ENCODE measurements at regions not wholly inside any gene's neighbourhood (a gene's known extent, or its start where the extent isn't known, plus 50 kb on each side); places are given as distances from the start of the nearest gene placed in this dataset.

DNA sequence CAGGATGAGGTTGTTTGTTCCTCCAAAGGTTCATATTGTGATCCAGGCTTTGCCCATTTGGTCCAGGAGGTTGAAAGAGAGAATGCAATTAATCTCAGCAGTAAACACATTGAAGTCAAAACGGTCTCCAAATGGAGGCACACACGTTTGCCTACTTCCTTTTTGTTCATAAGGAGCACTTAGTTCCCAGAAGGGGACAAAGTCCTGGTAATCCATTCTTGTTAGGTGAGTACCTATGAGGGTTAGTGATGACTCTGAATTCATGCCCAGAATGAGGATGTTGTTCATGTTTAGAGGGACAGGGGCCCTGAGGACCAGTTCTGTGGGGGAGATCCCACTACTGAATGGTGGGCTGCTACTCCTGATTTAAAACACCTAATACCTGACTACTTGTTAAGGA lies 177.7 kb downstream of the ALDH1A2 start:
- no peak overlapping the region for H3K4me2 ChIP-seq (ENCODE audit: low read depth, low read length, poor library complexity, severe bottlenecking)
- H3K4me3 ChIP-seq (ENCODE audit: low read length, poor library complexity, severe bottlenecking): no peak overlapping the region
- no peaks in the 10 kb centered on the region for H4K20me1 ChIP-seq (ENCODE audit: insufficient read depth, low read length, poor library complexity, severe bottlenecking)
- TF ChIP-seq, protein P1, sequence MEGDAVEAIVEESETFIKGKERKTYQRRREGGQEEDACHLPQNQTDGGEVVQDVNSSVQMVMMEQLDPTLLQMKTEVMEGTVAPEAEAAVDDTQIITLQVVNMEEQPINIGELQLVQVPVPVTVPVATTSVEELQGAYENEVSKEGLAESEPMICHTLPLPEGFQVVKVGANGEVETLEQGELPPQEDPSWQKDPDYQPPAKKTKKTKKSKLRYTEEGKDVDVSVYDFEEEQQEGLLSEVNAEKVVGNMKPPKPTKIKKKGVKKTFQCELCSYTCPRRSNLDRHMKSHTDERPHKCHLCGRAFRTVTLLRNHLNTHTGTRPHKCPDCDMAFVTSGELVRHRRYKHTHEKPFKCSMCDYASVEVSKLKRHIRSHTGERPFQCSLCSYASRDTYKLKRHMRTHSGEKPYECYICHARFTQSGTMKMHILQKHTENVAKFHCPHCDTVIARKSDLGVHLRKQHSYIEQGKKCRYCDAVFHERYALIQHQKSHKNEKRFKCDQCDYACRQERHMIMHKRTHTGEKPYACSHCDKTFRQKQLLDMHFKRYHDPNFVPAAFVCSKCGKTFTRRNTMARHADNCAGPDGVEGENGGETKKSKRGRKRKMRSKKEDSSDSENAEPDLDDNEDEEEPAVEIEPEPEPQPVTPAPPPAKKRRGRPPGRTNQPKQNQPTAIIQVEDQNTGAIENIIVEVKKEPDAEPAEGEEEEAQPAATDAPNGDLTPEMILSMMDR (conservative IDR thresholded peaks at IDR 0.05; ENCODE audit: low read length): no peak
- TF ChIP-seq EZH2phosphoT487 (IDR thresholded peaks at IDR 0.05; ENCODE audit: borderline replicate concordance): no peak
- no peaks in the 10 kb centered on the region for H3F3A ChIP-seq (ENCODE audit: low read depth)
- no peaks in the 10 kb centered on the region for H3K4me1 ChIP-seq (ENCODE audit: insufficient read depth, low read length, poor library complexity, severe bottlenecking)
- no peak overlapping the region for H2AFZ ChIP-seq (ENCODE audit: low read length)
- no peaks in the 10 kb centered on the region for H3K36me3 ChIP-seq (ENCODE audit: insufficient read depth, low read length)
- H3K9me3 ChIP-seq (ENCODE audit: insufficient read depth, low read depth, low read length): no peaks in the 10 kb centered on the region
- no peaks in the 10 kb centered on the region for H3K9me2 ChIP-seq (replicated peaks; ENCODE audit: low read depth, low read length)
- H3K27me3 ChIP-seq (ENCODE audit: insufficient read depth, low read length, poor library complexity, severe bottlenecking): peaks cover 35% of the 10 kb centered on the region
- H3K79me2 ChIP-seq (ENCODE audit: insufficient read depth, low read length): no peaks in the 10 kb centered on the region
- H3K9ac ChIP-seq (ENCODE audit: low read depth, low read length, poor library complexity, severe bottlenecking): no peak overlapping the region

DNA sequence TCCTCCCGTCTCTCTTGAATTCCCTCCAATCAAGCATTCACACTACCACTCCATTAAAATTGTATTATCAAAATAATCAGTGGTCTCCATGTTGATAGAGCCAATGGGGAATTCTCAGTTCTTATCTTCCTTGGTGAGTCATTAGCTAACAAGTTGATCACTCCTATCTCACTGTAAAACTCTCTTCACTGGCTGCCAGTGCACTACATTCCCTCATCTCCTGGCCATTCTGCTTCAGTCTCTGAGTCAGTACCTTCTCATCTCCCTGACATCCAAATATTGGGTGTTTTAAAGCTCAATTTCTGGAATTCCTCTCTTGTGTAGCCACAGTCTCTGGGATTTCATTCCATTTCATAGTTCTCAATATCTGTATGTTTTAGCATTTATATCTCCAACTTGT lies 175.2 kb downstream of the ALDH1A2 start:
- Histone ChIP-seq H3K9me3 (ENCODE audit: insufficient read depth, low read depth, low read length) (no peaks in the 10 kb centered on the region), H4K20me1 (ENCODE audit: insufficient read depth, low read length, poor library complexity, severe bottlenecking) (no peaks in the 10 kb centered on the region), H3K4me2 (ENCODE audit: low read depth, low read length, poor library complexity, severe bottlenecking) (no peak overlapping the region), H3K27me3 (ENCODE audit: insufficient read depth, low read length, poor library complexity, severe bottlenecking) (peaks cover 28% of the 10 kb centered on the region), H3K9me2 (replicated peaks; ENCODE audit: low read depth, low read length) (no peaks in the 10 kb centered on the region), H3K4me3 (ENCODE audit: low read length, poor library complexity, severe bottlenecking) (no peak overlapping the region), H3K36me3 (ENCODE audit: insufficient read depth, low read length) (no peaks in the 10 kb centered on the region), H3K79me2 (ENCODE audit: insufficient read depth, low read length) (no peaks in the 10 kb centered on the region), H2AFZ (ENCODE audit: low read length) (no peak overlapping the region), H3K4me1 (ENCODE audit: insufficient read depth, low read length, poor library complexity, severe bottlenecking) (no peaks in the 10 kb centered on the region), H3K9ac (ENCODE audit: low read depth, low read length, poor library complexity, severe bottlenecking) (no peak overlapping the region), H3F3A (ENCODE audit: low read depth) (no peaks in the 10 kb centered on the region)
- no peak for TF ChIP-seq EZH2phosphoT487 (IDR thresholded peaks at IDR 0.05; ENCODE audit: borderline replicate concordance)
- TF ChIP-seq, protein P1 (conservative IDR thresholded peaks at IDR 0.05; ENCODE audit: low read length): no peak

DNA sequence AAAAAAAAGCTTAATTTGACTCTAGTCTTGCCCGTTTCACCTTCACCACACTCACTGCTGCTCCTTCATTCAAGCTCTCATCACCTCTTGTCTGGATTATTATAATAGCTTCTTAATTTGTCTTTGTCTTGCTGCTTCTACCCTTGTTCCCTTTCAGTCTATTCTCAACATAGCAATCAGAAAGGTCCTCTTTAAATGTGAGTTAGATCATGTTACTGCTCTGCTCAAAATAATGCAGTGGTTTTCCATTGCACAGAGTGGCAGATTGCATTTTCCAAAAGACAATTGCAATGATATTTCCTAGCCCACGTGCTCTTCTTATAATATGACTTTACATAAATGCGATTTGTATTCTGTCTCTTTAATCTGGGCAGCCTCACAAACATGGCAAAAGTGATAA lies 174.6 kb downstream of the ALDH1A2 start:
- TF ChIP-seq EZH2phosphoT487 (IDR thresholded peaks at IDR 0.05; ENCODE audit: borderline replicate concordance): no peak
- TF ChIP-seq, protein P1 (conservative IDR thresholded peaks at IDR 0.05; ENCODE audit: low read length): no peak
- Histone ChIP-seq H3K36me3 (ENCODE audit: insufficient read depth, low read length) (no peaks in the 10 kb centered on the region), H3F3A (ENCODE audit: low read depth) (no peaks in the 10 kb centered on the region), H3K4me2 (ENCODE audit: low read depth, low read length, poor library complexity, severe bottlenecking) (no peak overlapping the region), H3K4me1 (ENCODE audit: insufficient read depth, low read length, poor library complexity, severe bottlenecking) (no peaks in the 10 kb centered on the region), H4K20me1 (ENCODE audit: insufficient read depth, low read length, poor library complexity, severe bottlenecking) (no peaks in the 10 kb centered on the region), H2AFZ (ENCODE audit: low read length) (no peak overlapping the region), H3K9ac (ENCODE audit: low read depth, low read length, poor library complexity, severe bottlenecking) (no peak overlapping the region), H3K27me3 (ENCODE audit: insufficient read depth, low read length, poor library complexity, severe bottlenecking) (peaks cover 28% of the 10 kb centered on the region), H3K79me2 (ENCODE audit: insufficient read depth, low read length) (no peaks in the 10 kb centered on the region), H3K9me3 (ENCODE audit: insufficient read depth, low read depth, low read length) (no peaks in the 10 kb centered on the region), H3K4me3 (ENCODE audit: low read length, poor library complexity, severe bottlenecking) (no peak overlapping the region), H3K9me2 (replicated peaks; ENCODE audit: low read depth, low read length) (no peaks in the 10 kb centered on the region)

All from Loucy (cell line).